GM08714 (cell line): ENCODE measurements at regions not wholly inside any gene's neighbourhood (a gene's known extent, or its start where the extent isn't known, plus 50 kb on each side); places are given as distances from the start of the nearest gene placed in this dataset.

Experiments used
- H3K4me3 ChIP-seq: fragments of 200-500 bp; sonication (Bioruptor generic); 2 replicates; pipeline ENCODE4 v1.5.1; 2014; ENCODE audit warnings: mild to moderate bottlenecking, low read length, inconsistent platforms
- ZNF274 ChIP-seq: IDR thresholded peaks from 2 replicates; pipeline ENCODE4 v1.6.1; 2012; ENCODE audit warnings: mild to moderate bottlenecking, low read depth, low read length

- no peak overlapping the region for H3K4me3 ChIP-seq
- no peak for TF ChIP-seq ZNF274
Observed at GRCh38 chr17:79485419-79485985, 125.3 kb downstream of the RBFOX3 start.

DNA sequence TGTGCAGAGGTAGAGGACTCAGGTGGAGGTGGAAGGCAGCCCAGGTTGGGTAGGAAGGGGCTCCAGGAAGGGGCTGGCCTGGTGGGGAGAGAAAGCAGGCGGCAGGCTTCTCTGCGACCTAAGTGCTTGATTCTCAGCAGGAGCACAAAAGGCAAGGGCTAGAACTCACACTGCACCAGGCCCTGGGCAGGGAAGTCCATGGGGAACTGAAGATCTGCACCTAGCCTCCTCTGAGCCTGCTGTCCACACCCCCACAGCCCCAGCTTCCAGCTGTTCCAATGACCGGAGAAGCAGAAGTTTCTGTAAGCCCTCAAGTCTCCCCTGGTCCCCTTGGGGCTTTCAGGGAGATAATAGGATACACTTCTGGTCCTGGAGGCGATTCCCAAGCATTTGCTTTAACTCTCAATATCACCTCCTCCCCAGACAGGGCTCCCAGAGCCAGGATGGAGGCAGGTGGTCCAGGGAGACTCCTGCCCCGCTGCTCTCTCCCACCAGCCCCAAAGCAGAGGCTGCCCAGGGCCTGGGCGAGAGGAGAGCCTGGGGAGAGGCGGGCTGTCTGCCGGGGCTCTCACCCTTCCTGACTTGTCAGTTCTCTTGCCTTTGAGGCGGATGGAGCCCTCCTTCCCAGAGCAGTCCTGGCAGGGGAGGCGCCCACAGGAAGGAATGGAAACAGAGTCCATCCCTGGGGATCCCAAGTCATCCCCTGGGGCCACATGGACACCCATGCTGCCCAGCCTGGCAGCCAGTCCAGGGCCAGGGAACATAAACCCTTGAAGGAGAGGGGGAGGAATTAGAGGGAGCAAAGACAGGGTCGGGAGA lies 126.0 kb downstream of the RBFOX3 start:
- no peak for TF ChIP-seq ZNF274
- no peak overlapping the region for H3K4me3 ChIP-seq

DNA sequence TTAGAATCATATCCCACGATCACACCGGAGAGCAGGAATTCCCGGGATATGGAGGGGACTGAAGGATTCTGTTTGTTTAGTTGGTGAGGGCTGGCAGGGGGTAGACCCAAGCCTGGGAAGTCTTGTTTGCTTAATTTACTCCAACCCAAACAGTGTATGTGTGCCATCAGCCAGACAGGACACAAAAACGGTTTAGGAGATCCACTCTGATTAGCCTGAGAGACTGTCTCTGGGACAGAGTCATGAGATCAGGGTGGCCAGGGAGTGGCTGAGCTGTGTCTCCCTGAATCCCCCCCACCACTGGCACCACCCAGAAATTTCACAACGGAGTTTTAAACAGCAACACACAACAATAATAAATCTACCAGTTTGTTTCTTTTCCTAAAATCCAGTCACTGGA lies 127.0 kb downstream of the RBFOX3 start:
- H3K4me3 ChIP-seq: no peak overlapping the region
- no peak for TF ChIP-seq ZNF274

DNA sequence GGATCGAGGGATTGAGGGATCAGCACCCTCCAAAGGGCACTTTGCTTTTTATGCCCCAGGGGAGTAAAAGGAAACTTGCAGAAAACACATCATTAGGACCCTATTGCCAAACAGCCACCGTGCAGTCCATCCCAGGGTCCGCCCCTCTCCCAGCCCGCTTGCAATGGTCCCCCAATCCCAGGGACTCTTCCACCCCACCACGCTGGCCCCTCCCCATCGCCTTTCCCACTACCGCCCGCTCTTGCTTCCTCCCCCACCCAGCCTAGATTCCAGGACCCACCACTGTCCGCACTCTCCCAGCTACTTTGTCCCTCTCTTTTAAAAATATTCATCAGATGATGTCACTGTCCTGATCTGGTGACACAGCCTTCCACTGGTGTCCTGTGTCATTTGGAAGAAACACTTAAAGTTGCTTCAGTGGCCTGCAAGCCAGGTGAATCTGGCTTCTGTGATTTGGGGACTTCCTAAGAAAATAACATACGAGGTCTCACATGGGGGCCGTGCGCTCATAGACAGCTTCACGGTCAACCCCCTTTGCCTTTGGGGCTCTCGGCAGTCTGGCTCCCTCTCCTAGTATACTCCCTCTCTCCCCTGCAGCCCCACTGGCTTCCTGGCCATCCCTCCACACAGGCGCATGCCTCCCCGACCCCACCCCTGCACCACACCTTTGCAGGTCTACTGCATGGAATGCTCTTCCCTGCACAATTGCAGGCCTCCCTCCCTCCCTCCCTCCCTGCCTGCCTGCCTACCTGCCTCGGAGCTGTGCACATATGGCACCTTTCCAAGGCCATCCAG lies 127.9 kb downstream of the RBFOX3 start:
- TF ChIP-seq ZNF274: no peak
- H3K4me3 ChIP-seq: no peak overlapping the region

GRCh38 chr17:79479876-79480275 lies 131.0 kb downstream of the RBFOX3 start:
- TF ChIP-seq ZNF274: no peak
- H3K4me3 ChIP-seq: no peak overlapping the region

- no peak for TF ChIP-seq ZNF274
- no peak overlapping the region for H3K4me3 ChIP-seq
Observed at GRCh38 chr17:79478841-79479240, 132.0 kb downstream of the RBFOX3 start.

DNA sequence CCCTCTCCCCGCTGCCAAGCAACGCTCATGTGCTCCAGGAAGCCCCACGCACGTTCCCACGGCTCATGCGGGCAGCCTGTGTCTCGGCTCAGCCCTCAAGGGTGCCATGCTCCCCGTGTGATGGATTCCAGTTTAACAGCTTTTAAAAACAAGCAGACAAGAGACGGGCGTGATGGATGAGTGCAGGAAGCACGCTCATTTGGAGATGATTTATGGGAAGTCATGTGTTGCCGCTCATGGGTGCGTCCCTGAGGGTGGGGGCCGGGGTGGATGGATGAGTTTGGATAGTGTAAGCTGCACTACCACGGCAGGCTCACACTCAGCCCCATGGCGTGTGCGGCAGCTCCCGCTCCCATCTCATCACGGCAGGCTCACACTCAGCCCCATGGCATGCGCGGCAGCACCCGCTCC lies 132.8 kb downstream of the RBFOX3 start:
- TF ChIP-seq ZNF274: no peak
- H3K4me3 ChIP-seq: no peak overlapping the region

GRCh38 chr17:79476074-79476652 lies 134.7 kb downstream of the RBFOX3 start:
- H3K4me3 ChIP-seq: no peak overlapping the region
- no peak for TF ChIP-seq ZNF274

GRCh38 chr17:79473876-79474440 lies 136.9 kb downstream of the RBFOX3 start:
- TF ChIP-seq ZNF274: no peak
- no peak overlapping the region for H3K4me3 ChIP-seq

GRCh38 chr17:79473111-79473875 lies 137.6 kb downstream of the RBFOX3 start:
- no peak overlapping the region for H3K4me3 ChIP-seq
- no peak for TF ChIP-seq ZNF274

GRCh38 chr17:79470754-79471153 lies 140.1 kb downstream of the RBFOX3 start:
- H3K4me3 ChIP-seq: no peak overlapping the region
- no peak for TF ChIP-seq ZNF274

- no peak overlapping the region for H3K4me3 ChIP-seq
- TF ChIP-seq ZNF274: no peak
Observed at GRCh38 chr17:79469646-79470045, 141.2 kb downstream of the RBFOX3 start.

GRCh38 chr17:79468183-79468944 lies 142.5 kb downstream of the RBFOX3 start:
- TF ChIP-seq ZNF274: no peak

More at GRCh38 chr17:79468183-79468944, 142.5 kb downstream of the RBFOX3 start:
- H3K4me3 ChIP-seq: no peak overlapping the region
